Mesenchymal stem cell (in vitro differentiated cells and primary cell): ENCODE measurements at regions not wholly inside any gene's neighbourhood (a gene's known extent, or its start where the extent isn't known, plus 50 kb on each side); places are given as distances from the start of the nearest gene placed in this dataset.

Source experiments
- DNase-seq: peaks from one replicate; pipeline ENCODE4 v3.0.0-alpha.2; 2013
- H2AFZ ChIP-seq: one replicate; pipeline ENCODE4 v1.6.1; 2013; ENCODE audit warnings: low read depth, mild to moderate bottlenecking, control low read depth, inconsistent platforms, low read length, moderate library complexity
- H2AK5ac ChIP-seq: 2 replicates; pipeline ENCODE4 v1.6.1; 2013; ENCODE audit warnings: low read length, moderate library complexity, mild to moderate bottlenecking, inconsistent platforms; ENCODE audit not compliant: severe bottlenecking
- H2BK120ac ChIP-seq: one replicate; pipeline ENCODE4 v1.6.1; 2013; ENCODE audit warnings: low read depth, mild to moderate bottlenecking, inconsistent platforms, low read length, moderate library complexity
- H2BK12ac ChIP-seq, 2 experiments: one replicate each; pipeline ENCODE4 v1.6.1; 2013; ENCODE audit warnings: inconsistent platforms in 2 of 2, low read length in 2 of 2, mild to moderate bottlenecking in 2 of 2, moderate library complexity in 2 of 2, control low read depth in 1 of 2
- H2BK15ac ChIP-seq: one replicate; pipeline ENCODE4 v1.6.1; 2013; ENCODE audit warnings: mild to moderate bottlenecking, low read depth, inconsistent platforms; ENCODE audit not compliant: poor library complexity, severe bottlenecking
- H2BK5ac ChIP-seq: 2 replicates; pipeline ENCODE4 v1.6.1; 2013; ENCODE audit warnings: low read depth, mild to moderate bottlenecking, low read length, control low read depth, inconsistent platforms; ENCODE audit not compliant: poor library complexity, severe bottlenecking
- H3K14ac ChIP-seq, 2 experiments: one replicate each; pipeline ENCODE4 v1.6.1; 2013; ENCODE audit warnings: inconsistent platforms in 2 of 2, low read length in 2 of 2, control low read depth in 1 of 2, mild to moderate bottlenecking in 1 of 2, moderate library complexity in 1 of 2
- H3K18ac ChIP-seq, 2 experiments: one replicate each; pipeline ENCODE4 v1.6.1; 2013; ENCODE audit warnings: inconsistent platforms in 2 of 2, low read length in 2 of 2, control low read depth in 1 of 2, low read depth in 1 of 2, mild to moderate bottlenecking in 1 of 2
- H3K23ac ChIP-seq, 2 experiments: one replicate each; pipeline ENCODE4 v1.6.1; 2013; ENCODE audit warnings: inconsistent platforms in 2 of 2, low read length in 2 of 2, mild to moderate bottlenecking in 2 of 2, moderate library complexity in 2 of 2, control low read depth in 1 of 2
- H3K27ac ChIP-seq: 2 replicates; pipeline ENCODE4 v1.5.1; 2013; ENCODE audit warnings: mild to moderate bottlenecking, moderate library complexity, low read length, control low read depth, inconsistent platforms; ENCODE audit not compliant: poor library complexity, severe bottlenecking
- H3K27me3 ChIP-seq, 2 experiments: 2 replicates each; pipeline versions ENCODE4 v1.6.1 to v1.7.0; 2013; ENCODE audit warnings: low read length in 2 of 2, mild to moderate bottlenecking in 2 of 2, moderate library complexity in 2 of 2, control low read depth in 1 of 2, inconsistent platforms in 1 of 2; ENCODE audit not compliant: control insufficient read depth in 1 of 2, insufficient read depth in 1 of 2
- H3K36me3 ChIP-seq, 2 experiments: 2 replicates each; pipeline versions ENCODE4 v1.6.1 to v1.7.0; 2013; ENCODE audit warnings: low read length in 2 of 2, control low read depth in 1 of 2, inconsistent platforms in 1 of 2, low read depth in 1 of 2, mild to moderate bottlenecking in 1 of 2; ENCODE audit not compliant: insufficient read depth in 2 of 2, control insufficient read depth in 1 of 2
- H3K4ac ChIP-seq, 2 experiments: one replicate each; pipeline ENCODE4 v1.6.1; 2013; ENCODE audit warnings: inconsistent platforms in 2 of 2, low read length in 2 of 2, mild to moderate bottlenecking in 2 of 2, moderate library complexity in 2 of 2, control low read depth in 1 of 2, low read depth in 1 of 2
- H3K4me1 ChIP-seq: 2 replicates; pipeline ENCODE4 v1.6.1; 2013; ENCODE audit warnings: low read depth, low read length, control low read depth; ENCODE audit not compliant: control insufficient read depth, insufficient read depth
- H3K4me2 ChIP-seq: 2 replicates; pipeline ENCODE4 v1.6.1; 2013; ENCODE audit warnings: low read length, mild to moderate bottlenecking, inconsistent platforms; ENCODE audit not compliant: poor library complexity, severe bottlenecking
- H3K4me3 ChIP-seq, 2 experiments: 2 replicates each; pipeline versions ENCODE4 v1.5.1 to v1.7.0; 2013; ENCODE audit warnings: low read length in 2 of 2, mild to moderate bottlenecking in 2 of 2, control low read depth in 1 of 2, low read depth in 1 of 2; ENCODE audit not compliant: insufficient read depth in 1 of 2
- H3K79me1 ChIP-seq: replicated peaks from 2 replicates; pipeline ENCODE4 v1.6.1; 2013; ENCODE audit warnings: mild to moderate bottlenecking, control low read depth, low read length, inconsistent platforms; ENCODE audit not compliant: poor library complexity, severe bottlenecking
- H3K9ac ChIP-seq: 2 replicates; pipeline ENCODE4 v1.7.0; 2013; ENCODE audit warnings: mild to moderate bottlenecking, low read length, moderate library complexity
- H3K9me3 ChIP-seq: 2 replicates; pipeline ENCODE4 v1.7.0; 2013; ENCODE audit warnings: mild to moderate bottlenecking, low read length; ENCODE audit not compliant: control insufficient read depth
- H4K8ac ChIP-seq: one replicate; pipeline ENCODE4 v1.6.1; 2013; ENCODE audit warnings: inconsistent platforms, mild to moderate bottlenecking, low read length, moderate library complexity
- H4K91ac ChIP-seq: one replicate; pipeline ENCODE4 v1.6.1; 2013; ENCODE audit warnings: mild to moderate bottlenecking, low read length, inconsistent platforms
- WGBS: methylation state at CpG from one replicate; pipeline ENCODE4 v1.1.7; 2013; ENCODE audit warnings: mixed read lengths; 5-methylcytosine and 5-hydroxymethylcytosine counted together

GRCh38 chr16:7239547-7239946 is 93.1 kb upstream of the RBFOX1 start:
- Histone ChIP-seq H3K4me3 (no peak overlapping the region), H3K36me3 (no peaks in the 10 kb centered on the region), H2BK120ac (no peak overlapping the region), H3K9me3 (peaks cover 4% of the 10 kb centered on the region), H2AFZ (no peak overlapping the region), H3K9ac (no peak overlapping the region), H4K91ac (no peak overlapping the region), H3K27me3 (no peaks in the 10 kb centered on the region), H4K8ac (no peak overlapping the region), H2BK15ac (no peak overlapping the region), H3K4ac (no peak overlapping the region), H3K23ac (no peak overlapping the region), H2AK5ac (no peak overlapping the region), H3K4me1 (no peaks in the 10 kb centered on the region), H3K4me2 (no peak overlapping the region), H2BK12ac (no peak overlapping the region), H3K18ac (no peak overlapping the region), H3K79me1 (no peaks in the 10 kb centered on the region), H3K14ac (no peak overlapping the region), H2BK5ac (no peak overlapping the region), H3K27ac (no peak overlapping the region)
- no CpG with 5 or more reads among the region's 2 CpGs for WGBS
- no peak for DNase-seq

GRCh38 chr16:7236824-7237410 is 95.7 kb upstream of the RBFOX1 start:
- Histone ChIP-seq H2BK5ac (no peak overlapping the region), H3K4me2 (no peak overlapping the region), H3K27me3 (no peaks in the 10 kb centered on the region), H3K4me1 (no peaks in the 10 kb centered on the region), H3K9me3 (no peaks in the 10 kb centered on the region), H3K4me3 (no peak overlapping the region), H4K91ac (no peak overlapping the region), H2BK15ac (no peak overlapping the region), H2AK5ac (no peak overlapping the region), H3K79me1 (no peaks in the 10 kb centered on the region), H2AFZ (no peak overlapping the region), H3K9ac (no peak overlapping the region), H3K36me3 (no peaks in the 10 kb centered on the region), H3K18ac (no peak overlapping the region), H3K4ac (no peak overlapping the region), H3K23ac (no peak overlapping the region), H3K14ac (no peak overlapping the region), H3K27ac (no peak overlapping the region), H2BK12ac (no peak overlapping the region), H2BK120ac (no peak overlapping the region), H4K8ac (no peak overlapping the region)
- WGBS: 66% methylated on average over 6 of the region's 6 CpGs
- no peak for DNase-seq

GRCh38 chr16:7233975-7234374 is 98.7 kb upstream of the RBFOX1 start:
- H3K79me1 ChIP-seq: no peaks in the 10 kb centered on the region
- H2BK5ac ChIP-seq: no peak overlapping the region
- H2AFZ ChIP-seq: no peak overlapping the region
- H3K36me3 ChIP-seq: no peaks in the 10 kb centered on the region
- no peak overlapping the region for H4K8ac ChIP-seq
- H3K9me3 ChIP-seq: peaks cover 3% of the 10 kb centered on the region
- H2BK15ac ChIP-seq: no peak overlapping the region
- H3K18ac ChIP-seq: no peak overlapping the region
- H2BK120ac ChIP-seq: no peak overlapping the region
- no peak overlapping the region for H3K23ac ChIP-seq
- H3K27ac ChIP-seq: no peak overlapping the region
- H2BK12ac ChIP-seq: no peak overlapping the region
- no peak overlapping the region for H3K4me2 ChIP-seq
- H3K27me3 ChIP-seq: no peaks in the 10 kb centered on the region
- H3K9ac ChIP-seq: no peak overlapping the region
- H4K91ac ChIP-seq: no peak overlapping the region
- WGBS: 65% methylated on average over 2 of the region's 2 CpGs
- H2AK5ac ChIP-seq: no peak overlapping the region
- H3K14ac ChIP-seq: no peak overlapping the region
- no peaks in the 10 kb centered on the region for H3K4me1 ChIP-seq
- no peak for DNase-seq
- H3K4ac ChIP-seq: no peak overlapping the region
- H3K4me3 ChIP-seq: no peak overlapping the region

- Histone ChIP-seq H3K79me1 (no peaks in the 10 kb centered on the region), H2BK15ac (no peak overlapping the region), H3K4me2 (no peak overlapping the region), H2AFZ (no peak overlapping the region), H3K4me1 (no peaks in the 10 kb centered on the region), H3K4me3 (no peak overlapping the region), H4K8ac (no peak overlapping the region), H2BK120ac (no peak overlapping the region), H3K27me3 (no peaks in the 10 kb centered on the region), H4K91ac (no peak overlapping the region), H3K36me3 (no peaks in the 10 kb centered on the region), H2AK5ac (no peak overlapping the region), H2BK12ac (no peak overlapping the region), H3K27ac (no peak overlapping the region), H3K18ac (no peak overlapping the region), H3K9me3 (peaks cover 3% of the 10 kb centered on the region), H2BK5ac (no peak overlapping the region), H3K14ac (no peak overlapping the region), H3K4ac (no peak overlapping the region), H3K9ac (no peak overlapping the region), H3K23ac (no peak overlapping the region)
- no peak for DNase-seq
- WGBS: 78% methylated on average over 5 of the region's 5 CpGs
These were observed 100.9 kb upstream of the RBFOX1 start for GRCh38 chr16:7231762-7232161.
